GM12878 (cell line): ENCODE measurements at regions not wholly inside any gene's neighbourhood (a gene's known extent, or its start where the extent isn't known, plus 50 kb on each side); places are given as distances from the start of the nearest gene placed in this dataset.

ENCODE experiments used
- ATF3 ChIP-seq: IDR thresholded peaks from 2 replicates; pipeline ENCODE4 v1.6.1; 2011; ENCODE audit warnings: low read depth, mild to moderate bottlenecking, low read length, moderate library complexity, borderline replicate concordance; ENCODE audit errors: extremely low read depth
- CTCF ChIP-seq, 3 experiments: IDR thresholded peaks in 2 of 3; conservative IDR thresholded peaks in 1 of 3; 2 replicates each; pipeline ENCODE4 v1.5.1; 2011; ENCODE audit warnings: low read depth in 3 of 3, low read length in 3 of 3, mild to moderate bottlenecking in 3 of 3, control low read depth in 2 of 3, moderate library complexity in 2 of 3, inconsistent platforms in 1 of 3, mixed read lengths in 1 of 3; ENCODE audit not compliant: control insufficient read depth in 2 of 3, insufficient read depth in 1 of 3; ENCODE audit errors: extremely low read depth in 1 of 3
- ELK1 ChIP-seq: IDR thresholded peaks from 2 replicates; pipeline ENCODE4 v1.6.1; 2012; ENCODE audit warnings: low read depth, low read length, improper control_type of control experiment
- ESRRA ChIP-seq: IDR thresholded peaks from 2 replicates; pipeline ENCODE4 v1.6.1; 2012; ENCODE audit warnings: mild to moderate bottlenecking, low read length, improper control_type of control experiment
- EZH2 ChIP-seq: IDR thresholded peaks from 2 replicates; pipeline ENCODE4 v1.6.1; 2012; ENCODE audit warnings: low read depth, mild to moderate bottlenecking, control low read depth, inconsistent platforms, low read length, borderline replicate concordance; ENCODE audit not compliant: control insufficient read depth
- HDGF ChIP-seq: fragments of 450-650 bp; IDR thresholded peaks from 2 replicates; pipeline ENCODE4 v1.6.1; 2016; ENCODE audit warnings: antibody characterized with exemption
- NRF1 ChIP-seq: conservative IDR thresholded peaks from 2 replicates; pipeline ENCODE4 v1.6.1; 2011; ENCODE audit warnings: mild to moderate bottlenecking, low read depth, low read length, improper control_type of control experiment
- POLR2AphosphoS5 ChIP-seq: IDR thresholded peaks from 2 replicates; pipeline ENCODE4 v1.6.1; 2011; ENCODE audit warnings: mild to moderate bottlenecking, low read length, inconsistent platforms
- WRNIP1 ChIP-seq: IDR thresholded peaks from 2 replicates; pipeline ENCODE4 v1.6.1; 2011; ENCODE audit warnings: low read depth, low read length, improper control_type of control experiment, borderline replicate concordance
- YY1 ChIP-seq: IDR thresholded peaks from 2 replicates; pipeline ENCODE4 v1.6.1; 2011; ENCODE audit warnings: low read depth, mild to moderate bottlenecking, low read length
- TF ChIP-seq, protein P1 (sequence below): fragments of 450-650 bp; IDR thresholded peaks from 2 replicates; pipeline ENCODE4 v1.6.1; 2017; ENCODE audit warnings: mild to moderate bottlenecking
- TF ChIP-seq, protein P2 (sequence below): fragments of 450-650 bp; formaldehyde crosslinking; IDR thresholded peaks from 2 replicates; pipeline ENCODE4 v1.4.0; 2022; ENCODE audit warnings: mild to moderate bottlenecking, moderate library complexity

DNA sequence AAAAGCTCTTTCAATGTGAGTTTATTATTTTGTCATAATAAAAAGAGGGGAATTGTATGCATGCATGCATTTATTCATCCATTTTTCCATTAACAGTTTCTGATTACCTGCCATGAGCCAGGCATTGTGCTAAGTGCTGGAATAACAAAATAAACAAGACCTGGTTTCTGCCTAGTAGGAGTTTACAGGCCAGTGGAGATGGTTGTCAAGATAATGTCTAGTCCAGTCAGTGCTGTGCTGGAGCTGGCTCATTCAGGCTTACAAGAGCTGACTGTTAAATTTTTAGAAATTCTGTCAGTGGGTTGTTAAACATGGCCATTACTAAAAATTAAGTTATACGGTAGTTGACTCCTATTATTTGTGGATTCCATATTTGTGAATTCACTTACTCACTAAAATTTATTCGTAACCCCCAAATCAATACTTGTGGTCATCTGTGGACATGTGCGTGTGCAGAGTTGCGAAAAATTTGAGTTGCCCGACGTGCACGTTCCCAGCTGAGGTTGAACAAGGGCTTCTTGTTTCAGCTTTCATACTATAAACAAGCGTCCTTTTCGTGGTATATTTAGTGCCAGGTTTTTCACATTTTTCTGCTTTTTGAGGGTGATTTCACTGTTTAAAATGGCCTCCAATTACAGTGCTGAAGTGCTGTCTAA, 172.3 kb upstream of the RPS6KA3 start:
- no peak for TF ChIP-seq CTCF (IDR thresholded peaks at IDR 0.05 in 2 of 3, conservative IDR thresholded peaks at IDR 0.05 in 1 of 3; ENCODE audit: control insufficient read depth in 2 of 3, extremely low read depth in 1 of 3, insufficient read depth in 1 of 3, low read depth in 3 of 3, low read length in 3 of 3)
- TF ChIP-seq WRNIP1, result no peak
- no peak for TF ChIP-seq ATF3
- TF ChIP-seq ELK1, result no peak
- TF ChIP-seq ESRRA, result no peak
- TF ChIP-seq POLR2AphosphoS5, result no peak
- TF ChIP-seq, protein P1, sequence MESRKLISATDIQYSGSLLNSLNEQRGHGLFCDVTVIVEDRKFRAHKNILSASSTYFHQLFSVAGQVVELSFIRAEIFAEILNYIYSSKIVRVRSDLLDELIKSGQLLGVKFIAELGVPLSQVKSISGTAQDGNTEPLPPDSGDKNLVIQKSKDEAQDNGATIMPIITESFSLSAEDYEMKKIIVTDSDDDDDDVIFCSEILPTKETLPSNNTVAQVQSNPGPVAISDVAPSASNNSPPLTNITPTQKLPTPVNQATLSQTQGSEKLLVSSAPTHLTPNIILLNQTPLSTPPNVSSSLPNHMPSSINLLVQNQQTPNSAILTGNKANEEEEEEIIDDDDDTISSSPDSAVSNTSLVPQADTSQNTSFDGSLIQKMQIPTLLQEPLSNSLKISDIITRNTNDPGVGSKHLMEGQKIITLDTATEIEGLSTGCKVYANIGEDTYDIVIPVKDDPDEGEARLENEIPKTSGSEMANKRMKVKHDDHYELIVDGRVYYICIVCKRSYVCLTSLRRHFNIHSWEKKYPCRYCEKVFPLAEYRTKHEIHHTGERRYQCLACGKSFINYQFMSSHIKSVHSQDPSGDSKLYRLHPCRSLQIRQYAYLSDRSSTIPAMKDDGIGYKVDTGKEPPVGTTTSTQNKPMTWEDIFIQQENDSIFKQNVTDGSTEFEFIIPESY, result no peak
- TF ChIP-seq EZH2, result no peak
- TF ChIP-seq, protein P2, sequence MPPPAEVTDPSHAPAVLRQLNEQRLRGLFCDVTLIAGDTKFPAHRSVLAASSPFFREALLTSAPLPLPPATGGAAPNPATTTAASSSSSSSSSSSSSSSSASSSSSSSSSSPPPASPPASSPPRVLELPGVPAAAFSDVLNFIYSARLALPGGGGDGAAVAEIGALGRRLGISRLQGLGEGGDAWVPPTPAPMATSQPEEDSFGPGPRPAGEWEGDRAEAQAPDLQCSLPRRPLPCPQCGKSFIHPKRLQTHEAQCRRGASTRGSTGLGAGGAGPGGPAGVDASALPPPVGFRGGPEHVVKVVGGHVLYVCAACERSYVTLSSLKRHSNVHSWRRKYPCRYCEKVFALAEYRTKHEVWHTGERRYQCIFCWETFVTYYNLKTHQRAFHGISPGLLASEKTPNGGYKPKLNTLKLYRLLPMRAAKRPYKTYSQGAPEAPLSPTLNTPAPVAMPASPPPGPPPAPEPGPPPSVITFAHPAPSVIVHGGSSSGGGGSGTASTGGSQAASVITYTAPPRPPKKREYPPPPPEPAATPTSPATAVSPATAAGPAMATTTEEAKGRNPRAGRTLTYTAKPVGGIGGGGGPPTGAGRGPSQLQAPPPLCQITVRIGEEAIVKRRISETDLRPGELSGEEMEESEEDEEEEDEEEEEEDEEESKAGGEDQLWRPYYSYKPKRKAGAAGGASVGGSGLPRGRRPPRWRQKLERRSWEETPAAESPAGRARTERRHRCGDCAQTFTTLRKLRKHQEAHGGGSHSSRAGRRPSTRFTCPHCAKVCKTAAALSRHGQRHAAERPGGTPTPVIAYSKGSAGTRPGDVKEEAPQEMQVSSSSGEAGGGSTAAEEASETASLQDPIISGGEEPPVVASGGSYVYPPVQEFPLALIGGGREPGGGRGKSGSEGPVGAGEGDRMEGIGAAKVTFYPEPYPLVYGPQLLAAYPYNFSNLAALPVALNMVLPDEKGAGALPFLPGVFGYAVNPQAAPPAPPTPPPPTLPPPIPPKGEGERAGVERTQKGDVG, result no peak
- no peak for TF ChIP-seq YY1
- no peak for TF ChIP-seq HDGF
- no peak for TF ChIP-seq NRF1
